Subcutaneous abdominal adipose tissue (tissue), 5 donors: ENCODE measurements at regions not wholly inside any gene's neighbourhood (a gene's known extent, or its start where the extent isn't known, plus 50 kb on each side); places are given as distances from the start of the nearest gene placed in this dataset.

Source experiments
- H3K27ac ChIP-seq: one replicate; pipeline ENCODE4 v1.7.0; 2013; ENCODE audit warnings: low read depth, mild to moderate bottlenecking, inconsistent platforms, low read length, moderate library complexity
- H3K27me3 ChIP-seq, 5 donors: one replicate each; pipeline ENCODE4 v1.7.0; 2013; ENCODE audit warnings: low read length in 5 of 5, inconsistent platforms in 1 of 5; ENCODE audit not compliant: control insufficient read depth in 5 of 5, insufficient read depth in 4 of 5
- H3K36me3 ChIP-seq, 5 donors: one replicate each; pipeline ENCODE4 v1.7.0; 2013; ENCODE audit warnings: low read length in 5 of 5; ENCODE audit not compliant: control insufficient read depth in 5 of 5, insufficient read depth in 5 of 5
- H3K4me1 ChIP-seq, 5 donors: one replicate each; pipeline ENCODE4 v1.7.0; 2013; ENCODE audit warnings: low read length in 5 of 5, mild to moderate bottlenecking in 3 of 5, moderate library complexity in 1 of 5; ENCODE audit not compliant: control insufficient read depth in 5 of 5, insufficient read depth in 5 of 5
- H3K4me3 ChIP-seq, 5 donors: one replicate each; pipeline ENCODE4 v1.7.0; 2013; ENCODE audit warnings: low read length in 5 of 5, low read depth in 1 of 5
- H3K9ac ChIP-seq, 5 donors: one replicate each; pipeline ENCODE4 v1.7.0; 2013; ENCODE audit warnings: low read length in 5 of 5, mild to moderate bottlenecking in 4 of 5, moderate library complexity in 3 of 5
- H3K9me3 ChIP-seq, 5 donors: one replicate each; pipeline ENCODE4 v1.7.0; 2013; ENCODE audit warnings: low read length in 5 of 5; ENCODE audit not compliant: control insufficient read depth in 5 of 5
- donor health status: healthy.
- donor health status: healthy.
- donor health status: healthy.
- donor health status: healthy.
- donor health status: healthy.

DNA sequence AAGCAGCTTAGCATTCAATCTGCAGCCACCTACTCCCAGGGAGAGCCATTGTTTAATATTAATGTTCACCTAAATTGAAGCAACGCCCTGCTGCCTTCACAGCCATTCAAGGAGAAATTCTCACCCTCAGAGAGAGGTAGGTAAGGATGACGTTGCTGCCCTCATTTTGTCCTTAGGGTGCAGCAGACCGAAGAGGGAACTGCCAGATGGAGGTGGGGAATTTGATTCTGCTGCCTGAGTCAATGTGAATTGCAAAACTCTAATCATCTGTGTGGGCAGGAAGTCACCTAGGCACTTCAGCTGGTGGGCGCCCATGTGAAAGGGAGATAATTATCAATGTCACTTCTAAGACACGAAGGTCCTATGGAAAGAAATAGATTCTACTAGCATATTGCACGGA, 503.4 kb downstream of the TBC1D4 start:
- Histone ChIP-seq H3K4me1 (no peaks in the 10 kb centered on the region), H3K27me3 (no peaks in the 10 kb centered on the region), H3K27ac (no peak overlapping the region), H3K9me3 (no peaks in the 10 kb centered on the region), H3K4me3 (no peak overlapping the region), H3K36me3 (no peaks in the 10 kb centered on the region), H3K9ac (no peak overlapping the region)

DNA sequence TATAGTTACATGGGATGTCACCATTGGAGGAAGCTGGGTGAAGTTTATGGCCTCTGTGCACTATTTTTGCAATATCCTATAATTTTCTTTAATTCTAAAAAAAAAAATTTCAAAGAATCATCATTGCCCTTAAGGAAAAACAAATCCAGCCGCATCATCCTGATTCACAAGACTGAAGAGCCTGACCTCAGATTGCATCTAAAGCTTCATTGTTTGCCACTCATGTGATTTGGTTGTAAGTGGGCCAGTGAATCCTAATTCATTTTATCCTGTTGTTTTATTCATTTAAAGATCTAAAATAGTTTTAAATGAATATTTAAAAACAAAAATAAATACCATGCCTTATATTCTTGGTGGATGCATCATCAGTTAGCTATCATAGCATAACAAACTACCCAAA, 504.5 kb downstream of the TBC1D4 start:
- Histone ChIP-seq H3K9ac (no peak overlapping the region), H3K9me3 (no peaks in the 10 kb centered on the region), H3K27me3 (no peaks in the 10 kb centered on the region), H3K4me1 (no peaks in the 10 kb centered on the region), H3K36me3 (no peaks in the 10 kb centered on the region), H3K27ac (no peak overlapping the region), H3K4me3 (no peak overlapping the region)

GRCh38 chr13:74975111-74975510, 506.9 kb downstream of the TBC1D4 start:
- no peak overlapping the region for H3K27ac ChIP-seq
- H3K36me3 ChIP-seq, result no peaks in the 10 kb centered on the region
- no peaks in the 10 kb centered on the region for H3K9me3 ChIP-seq
- H3K4me1 ChIP-seq, result no peaks in the 10 kb centered on the region
- H3K9ac ChIP-seq, result no peak overlapping the region
- no peaks in the 10 kb centered on the region for H3K27me3 ChIP-seq
- H3K4me3 ChIP-seq, result no peak overlapping the region

- Histone ChIP-seq H3K9ac (no peak overlapping the region), H3K27ac (no peak overlapping the region), H3K4me3 (no peak overlapping the region), H3K36me3 (no peaks in the 10 kb centered on the region), H3K9me3 (no peaks in the 10 kb centered on the region), H3K4me1 (no peaks in the 10 kb centered on the region), H3K27me3 (no peaks in the 10 kb centered on the region)
These were observed 507.8 kb downstream of the TBC1D4 start for GRCh38 chr13:74973935-74974879.

GRCh38 chr13:74969419-74969818, 512.5 kb downstream of the TBC1D4 start:
- Histone ChIP-seq H3K9ac (no peak overlapping the region), H3K4me3 (no peak overlapping the region), H3K27me3 (no peaks in the 10 kb centered on the region), H3K27ac (no peak overlapping the region), H3K9me3 (no peaks in the 10 kb centered on the region), H3K36me3 (no peaks in the 10 kb centered on the region), H3K4me1 (peaks cover 0 to 9% (median 0%) of the 10 kb centered on the region in 5 donors)

- Histone ChIP-seq H3K4me1 (peaks cover 0 to 9% (median 0%) of the 10 kb centered on the region in 5 donors), H3K36me3 (no peaks in the 10 kb centered on the region), H3K27ac (no peak overlapping the region), H3K4me3 (no peak overlapping the region), H3K27me3 (no peaks in the 10 kb centered on the region), H3K9ac (no peak overlapping the region), H3K9me3 (no peaks in the 10 kb centered on the region)
These were observed 515.0 kb downstream of the TBC1D4 start for GRCh38 chr13:74966814-74967424.

DNA sequence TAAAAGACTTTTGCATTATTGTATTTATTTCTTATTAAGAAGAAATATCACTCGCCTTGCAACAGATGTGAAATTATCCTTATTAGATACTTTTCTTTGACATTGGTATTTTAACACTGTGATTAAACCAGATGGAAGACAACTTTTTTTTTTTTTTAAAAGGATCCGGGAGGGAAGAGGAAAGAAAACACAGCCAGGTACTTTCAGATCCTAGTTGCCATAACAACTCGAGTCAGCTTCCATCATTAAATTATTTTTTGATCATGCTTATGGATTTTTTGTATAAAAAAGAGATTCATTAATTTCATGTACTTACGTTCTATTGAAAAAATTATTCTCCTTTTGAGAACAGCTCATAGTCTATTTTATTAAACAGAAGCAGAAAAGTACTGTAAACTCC, 515.7 kb downstream of the TBC1D4 start:
- H3K36me3 ChIP-seq, result no peaks in the 10 kb centered on the region
- no peaks in the 10 kb centered on the region for H3K9me3 ChIP-seq
- no peaks in the 10 kb centered on the region for H3K27me3 ChIP-seq
- H3K27ac ChIP-seq, result no peak overlapping the region
- H3K4me1 ChIP-seq, result peaks cover 0 to 9% (median 0%) of the 10 kb centered on the region in 5 donors
- H3K9ac ChIP-seq, result no peak overlapping the region
- no peak overlapping the region for H3K4me3 ChIP-seq

DNA sequence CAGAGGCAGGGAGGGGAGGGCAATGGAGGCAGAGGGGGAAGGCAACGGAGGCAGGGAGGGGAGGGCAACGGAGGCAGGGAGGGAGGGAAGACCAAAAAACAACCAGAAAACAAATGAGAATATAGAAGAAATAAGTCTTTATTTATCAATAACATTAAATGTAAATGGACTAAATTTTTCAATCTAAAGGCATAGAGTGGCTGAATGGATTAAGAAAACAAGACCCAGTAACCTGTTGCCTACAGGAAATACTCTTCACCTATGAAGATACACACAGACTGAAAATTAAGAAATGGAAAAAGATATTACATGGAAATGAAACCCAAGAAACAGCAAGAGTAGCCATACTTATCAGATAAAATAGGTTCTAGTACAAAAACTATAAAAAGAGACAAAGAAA, 536.3 kb downstream of the TBC1D4 start:
- H3K27me3 ChIP-seq, result no peaks in the 10 kb centered on the region
- peaks cover 0 to 25% (median 6%) of the 10 kb centered on the region in 5 donors for H3K9me3 ChIP-seq
- no peak overlapping the region for H3K27ac ChIP-seq
- H3K36me3 ChIP-seq, result no peaks in the 10 kb centered on the region
- no peaks in the 10 kb centered on the region for H3K4me1 ChIP-seq
- H3K9ac ChIP-seq, result no peak overlapping the region
- H3K4me3 ChIP-seq, result no peak overlapping the region

DNA sequence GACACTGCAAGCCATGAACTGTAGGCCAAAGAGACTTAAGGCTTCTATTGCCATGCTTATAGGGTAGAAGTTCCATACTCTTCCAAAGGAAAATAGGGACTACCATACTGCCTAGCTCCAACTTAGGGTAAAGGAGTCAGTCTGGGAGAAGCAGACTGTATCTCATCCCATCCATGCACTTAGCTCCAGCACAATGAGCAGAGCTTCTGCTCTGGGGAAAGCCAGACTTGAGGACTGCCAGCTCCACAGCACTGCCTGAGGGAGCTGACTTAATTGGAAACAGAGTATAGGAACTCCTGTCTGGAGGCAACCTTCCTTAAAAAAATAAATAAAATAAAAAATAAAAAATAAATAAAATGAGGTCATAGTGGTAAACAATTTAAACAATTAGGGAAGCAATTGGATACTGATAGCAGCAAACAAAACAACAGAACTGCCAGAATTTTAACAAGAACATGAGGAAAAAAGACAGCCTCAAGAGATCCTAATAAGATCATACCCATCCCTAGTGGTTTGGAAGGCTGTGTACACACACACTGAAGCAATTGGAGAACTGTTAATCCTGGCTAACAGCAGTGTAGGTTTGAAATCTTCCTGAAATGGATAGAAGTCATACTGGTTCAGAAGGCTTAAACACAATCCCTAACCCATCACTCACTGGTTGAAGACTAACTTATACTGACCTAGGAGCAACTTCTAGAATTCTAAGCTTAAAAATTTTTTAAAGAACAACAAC, 550.1 kb downstream of the TBC1D4 start:
- Histone ChIP-seq H3K9ac (no peak overlapping the region), H3K4me1 (no peaks in the 10 kb centered on the region), H3K27me3 (no peaks in the 10 kb centered on the region), H3K27ac (no peak overlapping the region), H3K4me3 (no peak overlapping the region), H3K9me3 (peaks cover 0 to 15% (median 0%) of the 10 kb centered on the region in 5 donors), H3K36me3 (no peaks in the 10 kb centered on the region)
